ENCODE measurements at regions not wholly inside any gene's neighbourhood (a gene's known extent, or its start where the extent isn't known, plus 50 kb on each side); places are given as distances from the start of the nearest gene placed in this dataset.
A peak's percentile ranks its signal among the peaks of the same experiment; 100 is the strongest.
"Not testable (repeated sequence)": the region's sequence is repeated elsewhere in the genome, so short reads cannot be mapped to it uniquely, and the experiment has no call there.

GRCh38 chr14:19300243-19300642 is 133.9 kb downstream of the POTEG start:
- H3K4me3 ChIP-seq; ATAC-seq; H3K4me1 ChIP-seq; in situ Hi-C loops (cut with MboI; ENCODE audit: low sequenced_read_pairs in 4 of 4); intact Hi-C loops (cut with DNase I; ENCODE audit: low total_unique reads); H3K27ac ChIP-seq; H3K36me3 ChIP-seq; H3K27me3 ChIP-seq; DNase-seq; H3K9me3 ChIP-seq: not testable (repeated sequence)

GRCh38 chr14:19300838-19301237 is 133.3 kb downstream of the POTEG start:
- H3K36me3 ChIP-seq; in situ Hi-C loops (cut with MboI; ENCODE audit: low sequenced_read_pairs in 4 of 4); ATAC-seq; DNase-seq; H3K4me3 ChIP-seq; H3K27me3 ChIP-seq; H3K4me1 ChIP-seq; H3K27ac ChIP-seq; H3K9me3 ChIP-seq; intact Hi-C loops (cut with DNase I; ENCODE audit: low total_unique reads): not testable (repeated sequence)

GRCh38 chr14:19303844-19304243 is 130.3 kb downstream of the POTEG start:
- ATAC-seq; H3K4me1 ChIP-seq; H3K4me3 ChIP-seq; DNase-seq; H3K36me3 ChIP-seq; H3K27me3 ChIP-seq; intact Hi-C loops (cut with DNase I; ENCODE audit: low total_unique reads); H3K9me3 ChIP-seq; H3K27ac ChIP-seq; in situ Hi-C loops (cut with MboI; ENCODE audit: low sequenced_read_pairs in 4 of 4): not testable (repeated sequence)

- not testable (repeated sequence) for H3K9me3 ChIP-seq
Observed at GRCh38 chr14:19304442-19304841, 129.7 kb downstream of the POTEG start.

GRCh38 chr14:19304918-19305317 is 129.2 kb downstream of the POTEG start:
- H3K4me3 ChIP-seq; H3K27ac ChIP-seq; H3K27me3 ChIP-seq; in situ Hi-C loops (cut with MboI; ENCODE audit: low sequenced_read_pairs in 4 of 4); H3K9me3 ChIP-seq; H3K36me3 ChIP-seq; H3K4me1 ChIP-seq; ATAC-seq; intact Hi-C loops (cut with DNase I; ENCODE audit: low total_unique reads); DNase-seq: not testable (repeated sequence)

More at GRCh38 chr14:19304442-19304841, 129.7 kb downstream of the POTEG start:
- ATAC-seq; intact Hi-C loops (cut with DNase I; ENCODE audit: low total_unique reads); H3K4me1 ChIP-seq; DNase-seq; H3K4me3 ChIP-seq; in situ Hi-C loops (cut with MboI; ENCODE audit: low sequenced_read_pairs in 4 of 4); H3K27ac ChIP-seq; H3K27me3 ChIP-seq; H3K36me3 ChIP-seq: not testable (repeated sequence)

GRCh38 chr14:19305776-19306175 is 128.4 kb downstream of the POTEG start:
- H3K4me1 ChIP-seq; intact Hi-C loops (cut with DNase I; ENCODE audit: low total_unique reads); H3K27ac ChIP-seq; in situ Hi-C loops (cut with MboI; ENCODE audit: low sequenced_read_pairs in 4 of 4); ATAC-seq; H3K27me3 ChIP-seq; H3K4me3 ChIP-seq; H3K36me3 ChIP-seq; DNase-seq; H3K9me3 ChIP-seq: not testable (repeated sequence)

- H3K4me1 ChIP-seq; H3K4me3 ChIP-seq; intact Hi-C loops (cut with DNase I; ENCODE audit: low total_unique reads); H3K27ac ChIP-seq; H3K27me3 ChIP-seq; in situ Hi-C loops (cut with MboI; ENCODE audit: low sequenced_read_pairs in 4 of 4); H3K36me3 ChIP-seq; DNase-seq; H3K9me3 ChIP-seq; ATAC-seq: not testable (repeated sequence)
Observed at GRCh38 chr14:19306405-19306804, 127.7 kb downstream of the POTEG start.

GRCh38 chr14:19311023-19311422 is 123.1 kb downstream of the POTEG start:
- DNase-seq; in situ Hi-C loops (cut with MboI; ENCODE audit: low sequenced_read_pairs in 4 of 4); H3K4me3 ChIP-seq; intact Hi-C loops (cut with DNase I; ENCODE audit: low total_unique reads); H3K27me3 ChIP-seq; H3K36me3 ChIP-seq; H3K4me1 ChIP-seq; ATAC-seq; H3K9me3 ChIP-seq; H3K27ac ChIP-seq: not testable (repeated sequence)

- H3K27me3 ChIP-seq; H3K4me1 ChIP-seq; H3K4me3 ChIP-seq; DNase-seq; ATAC-seq; H3K36me3 ChIP-seq; H3K9me3 ChIP-seq; H3K27ac ChIP-seq; in situ Hi-C loops (cut with MboI; ENCODE audit: low sequenced_read_pairs in 4 of 4); intact Hi-C loops (cut with DNase I; ENCODE audit: low total_unique reads): not testable (repeated sequence)
Observed at GRCh38 chr14:19330678-19331077, 103.5 kb downstream of the POTEG start.

GRCh38 chr14:19337232-19338059 is 96.7 kb downstream of the POTEG start:
- H3K27me3 ChIP-seq; in situ Hi-C loops (cut with MboI; ENCODE audit: low sequenced_read_pairs in 4 of 4); DNase-seq; H3K4me1 ChIP-seq; H3K9me3 ChIP-seq; H3K4me3 ChIP-seq; intact Hi-C loops (cut with DNase I; ENCODE audit: low total_unique reads); H3K36me3 ChIP-seq; H3K27ac ChIP-seq: not testable (repeated sequence)
- peak in 1 of 2 donors; percentile 26 for ATAC-seq

GRCh38 chr14:19338060-19338372 is 96.1 kb downstream of the POTEG start:
- H3K27me3 ChIP-seq; H3K36me3 ChIP-seq; H3K9me3 ChIP-seq; DNase-seq; intact Hi-C loops (cut with DNase I; ENCODE audit: low total_unique reads); ATAC-seq; H3K4me1 ChIP-seq; H3K4me3 ChIP-seq; H3K27ac ChIP-seq; in situ Hi-C loops (cut with MboI; ENCODE audit: low sequenced_read_pairs in 4 of 4): not testable (repeated sequence)

GRCh38 chr14:19340976-19341375 is 93.2 kb downstream of the POTEG start:
- intact Hi-C loops (cut with DNase I; ENCODE audit: low total_unique reads); H3K4me1 ChIP-seq; H3K27ac ChIP-seq; H3K9me3 ChIP-seq; H3K4me3 ChIP-seq; in situ Hi-C loops (cut with MboI; ENCODE audit: low sequenced_read_pairs in 4 of 4); H3K36me3 ChIP-seq; DNase-seq; H3K27me3 ChIP-seq; ATAC-seq: not testable (repeated sequence)

Measured in gastrocnemius medialis (tissue), 4 donors.